HCEC 1CT (cell line): ENCODE measurements at regions not wholly inside any gene's neighbourhood (a gene's known extent, or its start where the extent isn't known, plus 50 kb on each side); places are given as distances from the start of the nearest gene placed in this dataset.
"Not testable (repeated sequence)": the region's sequence is repeated elsewhere in the genome, so short reads cannot be mapped to it uniquely, and the experiment has no call there.

Experiments
- DNase-seq: peaks from one replicate; pipeline ENCODE4 v3.0.0-alpha.2; 2017

- not testable (repeated sequence) for DNase-seq
Observed at GRCh38 chr2:152277896-152278295, 57.1 kb upstream of the FMNL2 start.

- no peak for DNase-seq
Observed at GRCh38 chr2:152278526-152278925, 56.4 kb upstream of the FMNL2 start.

- not testable (repeated sequence) for DNase-seq
Observed at GRCh38 chr2:152279367-152279766, 55.6 kb upstream of the FMNL2 start.

DNA sequence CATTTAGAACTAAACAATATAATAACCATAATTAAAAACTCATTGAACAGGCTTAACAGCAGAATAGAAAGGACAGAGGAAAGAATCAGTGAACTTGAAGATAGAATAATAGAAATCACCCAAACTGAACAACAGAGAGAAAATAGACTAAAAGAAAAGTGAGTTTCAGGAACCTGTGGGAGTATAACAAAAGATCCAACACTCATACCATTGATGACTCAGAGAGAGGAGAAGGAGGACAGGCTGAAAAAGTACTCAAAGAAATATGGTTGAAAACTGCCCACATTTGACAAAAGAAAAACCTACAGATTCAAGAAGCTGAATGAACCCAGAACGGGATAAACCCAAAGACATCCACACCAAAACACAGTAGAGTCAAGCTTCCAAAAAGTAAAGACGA, 54.2 kb upstream of the FMNL2 start:
- DNase-seq = no peak

- no peak for DNase-seq
Observed at GRCh38 chr2:152283392-152283791, 51.6 kb upstream of the FMNL2 start.

- DNase-seq = no peak
Observed at GRCh38 chr2:152284398-152284797, 50.6 kb upstream of the FMNL2 start.
